Chondrocyte (in vitro differentiated cells): ENCODE measurements at regions not wholly inside any gene's neighbourhood (a gene's known extent, or its start where the extent isn't known, plus 50 kb on each side); places are given as distances from the start of the nearest gene placed in this dataset.

Experiments used
- DNase-seq: peaks from one replicate; pipeline ENCODE4 v3.0.0; 2021; ENCODE audit warnings: mixed read lengths, low spot score
- H3K27ac Mint-ChIP-seq: one replicate; pipeline ENCODE4 v1.8.0; 2021; ENCODE audit warnings: mild to moderate bottlenecking, moderate library complexity, mixed read lengths; ENCODE audit not compliant: unreplicated experiment
- H3K27me3 Mint-ChIP-seq: 2 replicates; pipeline ENCODE4 v1.8.0; 2021; ENCODE audit warnings: low read depth, mixed read lengths
- H3K36me3 Mint-ChIP-seq: 2 replicates; pipeline ENCODE4 v1.8.0; 2021; ENCODE audit warnings: low read depth, mixed read lengths
- H3K4me1 Mint-ChIP-seq: 2 replicates; pipeline ENCODE4 v1.8.0; 2021; ENCODE audit warnings: low read depth, mild to moderate bottlenecking, mixed read lengths
- H3K4me3 Mint-ChIP-seq: one replicate; pipeline ENCODE4 v1.8.0; 2021; ENCODE audit warnings: mild to moderate bottlenecking, moderate library complexity, mixed read lengths; ENCODE audit not compliant: unreplicated experiment
- H3K9me3 Mint-ChIP-seq: 2 replicates; pipeline ENCODE4 v1.8.0; 2021; ENCODE audit warnings: low read depth, mixed read lengths
- TF ChIP-seq, protein P1 (sequence below): fragments of 200-600 bp; sonication (generic); IDR thresholded peaks from 2 replicates; pipeline ENCODE4 v1.5.0; 2021; ENCODE audit warnings: antibody characterized with exemption, mild to moderate bottlenecking, moderate library complexity

- Mint-ChIP-seq H3K4me1 (peaks cover 55% of the 10 kb centered on the region), H3K36me3 (peaks cover 3% of the 10 kb centered on the region), H3K27me3 (no peaks in the 10 kb centered on the region), H3K9me3 (peaks cover 6% of the 10 kb centered on the region), H3K4me3 (no peak overlapping the region), H3K27ac (peak overlapping the region; percentile 66)
- TF ChIP-seq, protein P1, sequence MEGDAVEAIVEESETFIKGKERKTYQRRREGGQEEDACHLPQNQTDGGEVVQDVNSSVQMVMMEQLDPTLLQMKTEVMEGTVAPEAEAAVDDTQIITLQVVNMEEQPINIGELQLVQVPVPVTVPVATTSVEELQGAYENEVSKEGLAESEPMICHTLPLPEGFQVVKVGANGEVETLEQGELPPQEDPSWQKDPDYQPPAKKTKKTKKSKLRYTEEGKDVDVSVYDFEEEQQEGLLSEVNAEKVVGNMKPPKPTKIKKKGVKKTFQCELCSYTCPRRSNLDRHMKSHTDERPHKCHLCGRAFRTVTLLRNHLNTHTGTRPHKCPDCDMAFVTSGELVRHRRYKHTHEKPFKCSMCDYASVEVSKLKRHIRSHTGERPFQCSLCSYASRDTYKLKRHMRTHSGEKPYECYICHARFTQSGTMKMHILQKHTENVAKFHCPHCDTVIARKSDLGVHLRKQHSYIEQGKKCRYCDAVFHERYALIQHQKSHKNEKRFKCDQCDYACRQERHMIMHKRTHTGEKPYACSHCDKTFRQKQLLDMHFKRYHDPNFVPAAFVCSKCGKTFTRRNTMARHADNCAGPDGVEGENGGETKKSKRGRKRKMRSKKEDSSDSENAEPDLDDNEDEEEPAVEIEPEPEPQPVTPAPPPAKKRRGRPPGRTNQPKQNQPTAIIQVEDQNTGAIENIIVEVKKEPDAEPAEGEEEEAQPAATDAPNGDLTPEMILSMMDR = no peak
- no peak for DNase-seq
Measured at GRCh38 chr2:236661061-236661761, 91.6 kb downstream of the ACKR3 start.

DNA sequence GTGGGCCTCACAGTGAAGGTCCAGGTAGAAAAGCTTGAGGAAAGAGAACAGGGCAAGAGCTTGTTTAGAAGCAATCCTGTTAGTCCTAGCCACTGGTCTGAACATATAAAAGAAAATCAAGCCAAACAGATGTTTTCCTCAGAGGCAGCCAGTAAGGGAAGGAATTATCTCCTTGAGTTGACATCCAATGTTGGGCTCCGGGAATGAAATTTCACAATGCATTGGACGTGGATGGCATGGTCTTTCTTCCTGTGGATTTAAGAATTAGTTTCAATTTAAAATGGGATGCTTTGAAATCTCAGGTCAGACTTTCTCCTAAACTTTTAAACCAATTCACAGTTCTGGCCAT lies 92.1 kb downstream of the ACKR3 start:
- peaks cover 5% of the 10 kb centered on the region for H3K36me3 Mint-ChIP-seq
- H3K4me1 Mint-ChIP-seq = peaks cover 55% of the 10 kb centered on the region
- H3K4me3 Mint-ChIP-seq = no peak overlapping the region
- peaks cover 11% of the 10 kb centered on the region for H3K9me3 Mint-ChIP-seq
- TF ChIP-seq, protein P1 = no peak
- peak overlapping the region; percentile 66 for H3K27ac Mint-ChIP-seq
- no peak for DNase-seq
- no peaks in the 10 kb centered on the region for H3K27me3 Mint-ChIP-seq

- no peak for DNase-seq
- Mint-ChIP-seq H3K27ac (peak overlapping the region; percentile 65), H3K4me3 (no peak overlapping the region), H3K36me3 (peaks cover 5% of the 10 kb centered on the region), H3K27me3 (no peaks in the 10 kb centered on the region), H3K9me3 (peaks cover 11% of the 10 kb centered on the region), H3K4me1 (peaks cover 55% of the 10 kb centered on the region)
- TF ChIP-seq, protein P1 = no peak
Measured at GRCh38 chr2:236662231-236663185, 92.9 kb downstream of the ACKR3 start.

DNA sequence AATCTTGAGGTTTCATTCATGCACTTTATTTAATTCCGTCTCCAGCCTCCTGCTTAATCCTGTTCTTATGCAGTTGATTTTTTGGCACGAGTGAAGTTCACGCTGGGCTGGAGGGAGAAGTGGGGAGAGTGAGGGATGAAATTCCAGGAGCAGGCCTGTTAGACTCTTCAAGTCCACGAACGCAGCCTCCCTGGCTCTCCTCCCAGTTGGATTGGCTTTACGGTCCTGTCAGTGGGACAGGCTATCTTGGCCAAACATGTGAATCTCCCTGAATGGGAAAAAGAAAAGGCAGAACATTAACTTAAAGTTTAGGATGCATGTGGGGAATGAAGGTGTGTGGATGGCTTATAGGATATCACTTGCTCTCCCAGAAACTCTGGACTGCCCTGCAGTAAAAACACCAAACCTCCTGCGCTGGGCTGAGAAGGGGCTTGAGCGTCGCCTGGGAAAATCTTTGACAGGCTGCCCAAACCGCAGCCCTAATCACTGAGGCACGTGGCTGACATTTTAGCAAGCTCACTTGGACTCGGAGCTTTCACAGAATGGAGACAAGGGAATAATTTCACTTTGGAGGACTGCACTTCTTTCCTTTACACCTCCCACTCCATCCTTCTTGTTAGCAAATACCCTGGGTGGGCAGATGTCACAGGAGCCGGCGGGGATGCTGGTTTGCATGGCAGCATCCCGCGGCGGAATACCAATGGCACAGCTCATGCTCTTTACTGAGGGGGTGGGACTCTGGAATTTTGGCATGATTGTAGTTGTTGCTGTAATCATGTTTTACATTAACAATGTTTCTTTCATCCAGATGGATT lies 93.9 kb downstream of the ACKR3 start:
- no peak overlapping the region for H3K4me3 Mint-ChIP-seq
- no peak for DNase-seq
- TF ChIP-seq, protein P1 = no peak
- peak overlapping the region; percentile 82 for H3K27ac Mint-ChIP-seq
- peaks cover 11% of the 10 kb centered on the region for H3K9me3 Mint-ChIP-seq
- H3K36me3 Mint-ChIP-seq = peaks cover 5% of the 10 kb centered on the region
- peaks cover 56% of the 10 kb centered on the region for H3K4me1 Mint-ChIP-seq
- H3K27me3 Mint-ChIP-seq = no peaks in the 10 kb centered on the region

GRCh38 chr2:236664136-236664535 lies 94.5 kb downstream of the ACKR3 start:
- H3K9me3 Mint-ChIP-seq = peaks cover 11% of the 10 kb centered on the region
- no peak overlapping the region for H3K4me3 Mint-ChIP-seq
- H3K27me3 Mint-ChIP-seq = no peaks in the 10 kb centered on the region
- H3K27ac Mint-ChIP-seq = peak overlapping the region; percentile 74
- peaks cover 5% of the 10 kb centered on the region for H3K36me3 Mint-ChIP-seq
- TF ChIP-seq, protein P1 = no peak
- peaks cover 56% of the 10 kb centered on the region for H3K4me1 Mint-ChIP-seq
- DNase-seq = no peak
